NCI-H82 treated with DMSO at 0.1 percent for 48 hours (cell line): ENCODE measurements at regions not wholly inside any gene's neighbourhood (a gene's known extent, or its start where the extent isn't known, plus 50 kb on each side); places are given as distances from the start of the nearest gene placed in this dataset.

Experiments used
- DNase-seq: peaks from one replicate; lab custom pipeline; 2025; ENCODE audit not compliant: unreplicated experiment; lab: John Stamatoyannopoulos, UW

DNA sequence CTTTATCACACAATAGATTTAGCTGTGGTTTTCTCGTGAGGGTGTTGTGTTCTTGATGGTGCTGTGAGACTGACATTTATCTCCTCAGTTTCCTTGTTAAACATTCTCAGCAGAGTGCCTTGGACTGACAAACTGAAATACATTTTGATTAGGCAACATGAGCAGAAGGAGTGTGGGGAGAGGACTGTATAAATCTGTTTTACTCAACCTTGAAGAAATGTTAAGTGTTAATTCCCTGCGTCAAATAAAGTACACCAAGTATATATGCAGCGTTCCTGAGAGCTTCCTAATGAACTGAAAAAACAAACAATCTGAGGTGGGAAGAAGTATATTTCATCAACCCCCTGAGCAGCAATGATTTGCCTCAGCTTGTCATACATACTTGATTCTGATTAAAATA, 540.3 kb upstream of the B3GALT2 start:
- no peak for DNase-seq

DNA sequence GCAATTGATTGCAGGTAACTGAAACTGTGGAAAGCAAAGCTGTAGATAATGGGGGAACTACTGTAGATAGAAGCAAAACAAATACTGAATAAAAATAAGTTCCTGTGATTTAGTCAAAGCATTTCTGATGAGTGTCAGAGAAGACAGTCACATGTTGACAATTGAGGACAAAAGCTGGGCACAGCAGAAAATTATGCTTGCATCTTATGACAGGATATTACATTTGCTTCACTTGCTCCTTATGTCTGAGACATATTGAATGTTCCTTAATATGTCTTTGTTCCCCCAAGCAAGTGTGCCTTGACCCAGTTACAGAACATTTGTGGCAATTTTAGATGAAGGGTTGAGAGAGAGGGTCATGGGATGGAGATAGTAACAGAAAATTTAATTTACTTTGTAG, 526.0 kb upstream of the B3GALT2 start:
- no peak for DNase-seq

DNA sequence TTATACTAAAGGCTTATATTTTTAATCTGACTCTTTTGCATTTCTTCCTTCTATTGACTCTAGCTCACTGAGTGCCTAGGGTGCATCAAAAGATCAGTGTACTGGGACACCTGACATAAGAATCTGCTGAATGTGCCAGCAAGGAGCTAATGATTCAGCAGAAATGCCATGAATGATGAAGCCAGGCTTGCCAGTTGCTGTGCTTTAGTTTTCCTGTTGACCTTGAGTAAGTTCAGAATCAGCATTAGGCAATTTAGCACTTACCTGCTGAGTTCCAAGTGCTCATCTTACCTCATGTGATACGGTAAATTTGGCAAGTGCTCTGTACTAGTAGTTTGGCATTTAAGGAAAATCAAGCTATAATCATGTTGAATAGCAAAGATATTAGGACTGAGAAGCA, 523.2 kb upstream of the B3GALT2 start:
- no peak for DNase-seq

- DNase-seq: no peak
These were observed 521.0 kb upstream of the B3GALT2 start for GRCh38 chr1:193707271-193708021.

DNA sequence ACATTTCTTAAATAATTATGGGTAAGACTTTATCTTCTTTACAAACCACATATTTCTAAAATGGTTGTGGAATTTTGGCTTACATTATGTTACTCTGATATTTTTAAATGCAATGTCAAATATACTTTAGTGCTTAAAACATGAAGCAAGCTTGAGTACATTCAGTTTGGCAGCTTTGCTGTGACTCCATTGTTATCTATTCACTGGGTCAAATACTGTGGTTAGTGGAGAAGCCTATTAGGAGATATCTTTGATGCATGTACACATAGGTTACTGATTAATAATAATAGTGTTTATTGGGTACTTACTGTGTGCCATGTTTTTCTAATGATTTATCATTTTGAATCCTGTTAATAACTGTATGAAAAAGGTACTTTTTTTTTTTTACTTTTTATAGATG, 520.4 kb upstream of the B3GALT2 start:
- no peak for DNase-seq

- DNase-seq: no peak
These were observed 519.2 kb upstream of the B3GALT2 start for GRCh38 chr1:193705554-193705981.

DNA sequence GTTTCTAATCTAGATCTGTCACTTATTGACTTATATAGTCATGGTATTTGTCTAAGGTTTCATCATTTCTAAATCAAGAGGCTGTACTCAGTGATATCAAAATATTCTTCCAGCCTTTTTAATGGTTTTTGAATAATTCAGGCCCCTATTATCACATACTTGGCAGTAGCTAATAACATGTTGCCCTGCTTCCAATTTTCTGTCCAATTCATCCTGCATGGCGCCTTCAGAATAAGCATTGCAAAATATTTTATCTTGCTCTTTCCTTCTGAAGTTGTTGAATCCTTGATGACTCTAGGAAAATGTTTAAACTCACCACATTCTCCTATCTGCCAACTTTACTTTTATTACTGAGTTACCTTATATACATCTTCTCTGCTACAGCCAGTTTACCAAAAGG, 517.2 kb upstream of the B3GALT2 start:
- no peak for DNase-seq

DNA sequence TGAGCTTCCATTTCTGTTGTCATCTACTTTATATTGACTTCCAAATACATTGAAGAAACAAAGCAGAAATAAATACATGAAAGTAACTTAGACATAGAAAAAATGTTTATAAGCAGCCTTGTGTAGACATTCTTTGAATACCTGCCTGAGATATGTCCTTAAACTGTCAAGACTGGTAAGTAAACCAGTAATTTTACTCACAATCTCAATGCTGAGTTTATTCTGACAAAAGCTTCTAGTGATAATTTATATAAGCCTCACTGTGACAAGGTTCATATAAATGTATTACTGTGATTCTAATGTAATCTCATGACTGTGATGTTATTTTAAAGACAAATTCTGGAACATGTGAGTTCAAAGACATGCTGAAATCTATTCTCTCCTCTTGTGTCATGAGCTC, 516.7 kb upstream of the B3GALT2 start:
- DNase-seq: no peak

DNA sequence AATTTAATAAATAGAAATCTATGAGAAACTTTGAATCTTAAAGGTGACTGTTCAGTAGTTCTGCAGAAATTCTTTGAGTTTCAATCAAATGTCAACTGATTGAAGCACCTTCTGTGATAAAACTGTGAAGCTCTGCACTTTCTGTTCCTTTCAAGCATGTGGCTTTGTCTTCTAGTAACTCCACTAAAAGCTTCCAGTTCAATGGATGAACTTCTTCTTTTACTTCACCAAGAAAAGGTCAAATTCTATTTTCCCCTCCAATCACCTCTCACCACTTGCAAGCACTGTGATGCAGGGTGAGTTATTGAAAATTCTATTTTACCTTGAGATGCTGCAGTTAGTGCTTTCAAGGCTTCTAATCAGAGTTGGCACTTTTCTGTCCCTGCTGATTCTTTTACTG, 515.3 kb upstream of the B3GALT2 start:
- no peak for DNase-seq

- DNase-seq: no peak
These were observed 514.4 kb upstream of the B3GALT2 start for GRCh38 chr1:193700710-193701355.

DNA sequence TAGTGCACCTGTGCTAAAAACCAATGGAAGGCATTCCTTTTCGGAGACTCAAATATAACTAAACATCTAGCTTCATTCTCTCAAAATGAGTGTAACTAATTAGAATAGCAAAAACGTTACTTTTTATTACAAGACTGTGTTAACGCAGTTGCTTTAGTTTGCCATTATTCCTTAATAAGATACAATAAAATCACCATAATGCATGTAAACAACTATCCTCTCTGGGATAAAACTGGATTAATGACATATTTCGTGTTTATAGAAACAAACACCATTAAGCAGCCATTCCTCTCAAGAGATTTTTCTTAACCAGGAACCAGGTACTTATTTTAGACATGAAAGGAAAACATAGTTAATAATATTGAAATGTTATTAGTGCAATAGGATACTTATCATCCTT, 512.8 kb upstream of the B3GALT2 start:
- DNase-seq: no peak

GRCh38 chr1:193697776-193698175, 511.4 kb upstream of the B3GALT2 start:
- DNase-seq: no peak

DNA sequence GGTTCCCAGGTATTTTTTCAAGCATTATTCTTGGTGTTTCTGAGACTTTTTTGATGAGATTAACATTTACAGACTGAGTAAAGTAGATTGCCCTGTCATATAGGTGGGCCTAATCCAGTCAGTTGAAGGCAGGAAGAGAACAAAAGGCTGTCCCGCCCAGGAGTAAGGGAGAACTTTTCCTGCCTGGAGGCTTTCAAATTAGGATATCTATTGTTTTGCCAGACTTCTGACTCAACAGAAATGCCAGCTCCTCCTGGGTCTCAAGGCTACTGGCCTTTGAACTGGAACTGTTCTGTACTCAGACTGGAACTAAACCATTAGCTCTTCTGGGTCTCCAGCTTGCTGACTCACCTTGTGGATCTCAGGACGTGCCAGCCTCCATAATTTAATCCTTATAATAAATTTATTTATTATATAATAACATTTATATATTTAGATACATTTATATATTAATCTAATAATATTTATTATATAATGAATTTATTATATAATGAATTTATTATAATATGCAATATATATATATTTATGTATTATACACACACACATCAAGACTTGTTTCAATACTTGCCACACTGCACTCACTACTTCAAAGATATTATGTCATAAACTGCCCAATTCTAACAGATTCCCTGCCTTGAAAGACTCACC, 510.8 kb upstream of the B3GALT2 start:
- DNase-seq: no peak

- no peak for DNase-seq
These were observed 508.3 kb upstream of the B3GALT2 start for GRCh38 chr1:193694741-193695140.

GRCh38 chr1:193685986-193686385, 499.6 kb upstream of the B3GALT2 start:
- no peak for DNase-seq

- DNase-seq: no peak
These were observed 495.0 kb upstream of the B3GALT2 start for GRCh38 chr1:193681422-193681821.

GRCh38 chr1:193680924-193681316, 494.5 kb upstream of the B3GALT2 start:
- DNase-seq: no peak

GRCh38 chr1:193680247-193680923, 494.0 kb upstream of the B3GALT2 start:
- DNase-seq: peak; percentile 45

DNA sequence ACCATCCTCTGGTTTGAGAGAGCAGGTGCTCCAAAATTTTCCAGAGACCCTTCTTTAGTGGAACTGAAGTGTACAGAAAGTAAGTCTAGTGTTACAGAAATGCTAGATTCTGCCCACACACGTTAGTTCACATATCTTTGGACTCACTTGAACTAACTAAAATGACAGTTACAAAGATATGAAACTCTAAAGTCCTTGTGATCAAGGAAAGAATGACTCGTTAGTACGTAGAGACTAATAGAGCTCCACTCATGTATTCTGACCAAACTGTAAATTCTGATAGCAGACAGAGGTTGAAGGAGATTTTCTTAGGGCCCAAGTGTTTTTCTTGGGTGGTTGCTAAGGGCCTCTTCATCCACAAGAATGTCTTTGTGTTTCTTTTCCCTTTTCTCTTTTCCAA, 491.5 kb upstream of the B3GALT2 start:
- no peak for DNase-seq

DNA sequence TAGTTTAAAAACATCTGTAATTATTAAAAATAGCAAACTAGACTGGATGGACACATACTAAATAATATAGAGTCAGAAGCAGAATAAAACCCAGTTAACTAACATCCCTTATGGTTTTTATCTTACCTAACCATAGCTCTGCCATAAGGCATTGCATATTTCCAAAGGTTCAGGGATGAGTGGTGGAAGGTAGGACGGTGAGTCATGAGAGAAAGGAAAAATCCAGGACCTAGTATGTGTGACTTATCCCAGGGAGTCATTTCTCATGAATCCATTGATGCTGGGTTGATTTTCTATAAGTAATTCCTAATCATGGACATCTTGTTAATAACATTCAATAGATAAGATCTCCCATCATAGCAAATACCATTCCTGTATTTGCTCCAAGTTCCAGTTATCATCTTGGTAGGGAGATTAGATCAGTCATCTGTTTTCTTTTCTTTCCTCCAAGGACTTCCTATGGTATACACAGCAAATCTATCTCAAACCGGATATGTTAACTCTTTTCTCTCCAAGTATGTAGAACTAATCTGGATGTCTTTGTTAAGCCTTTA, 490.7 kb upstream of the B3GALT2 start:
- DNase-seq: no peak

DNA sequence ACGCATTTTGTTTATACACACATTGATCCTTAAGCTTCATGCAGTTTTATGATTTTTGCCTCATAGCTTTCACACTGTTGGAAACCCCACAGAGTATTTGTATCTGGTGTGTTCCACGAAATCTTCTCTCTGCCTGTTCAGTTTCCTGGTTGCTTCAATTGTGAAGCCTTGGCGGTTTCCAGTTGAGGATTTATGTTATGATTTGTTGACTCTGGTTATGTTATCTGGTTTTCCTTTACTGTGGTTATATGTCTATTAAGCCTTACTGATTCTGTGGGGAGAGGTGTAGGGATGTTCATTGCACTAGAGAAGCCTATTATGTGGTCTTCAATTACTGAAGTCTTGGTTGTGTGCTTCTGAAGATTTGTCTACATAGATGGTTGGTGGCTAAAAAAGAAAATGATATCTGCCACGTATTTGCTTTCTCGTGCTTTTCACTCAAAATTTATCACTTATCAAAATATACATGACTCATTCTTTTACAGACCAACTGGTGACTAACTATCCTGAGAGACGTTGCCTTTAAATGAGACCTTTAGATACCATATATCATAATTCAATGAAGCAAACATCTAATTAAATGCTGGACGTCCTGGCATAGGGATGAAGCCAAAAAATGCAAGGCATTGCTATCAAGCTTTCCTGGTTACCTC, 488.0 kb upstream of the B3GALT2 start:
- no peak for DNase-seq
